Ammon's horn (tissue), 1 donor: ENCODE measurements at regions not wholly inside any gene's neighbourhood (a gene's known extent, or its start where the extent isn't known, plus 50 kb on each side); places are given as distances from the start of the nearest gene placed in this dataset.
"Not testable (repeated sequence)": the region's sequence is repeated elsewhere in the genome, so short reads cannot be mapped to it uniquely, and the experiment has no call there.

Source experiments
- DNase-seq: peaks from one replicate; pipeline ENCODE4 v3.0.0-alpha.2; 2016; ENCODE audit warnings: low spot score

DNA sequence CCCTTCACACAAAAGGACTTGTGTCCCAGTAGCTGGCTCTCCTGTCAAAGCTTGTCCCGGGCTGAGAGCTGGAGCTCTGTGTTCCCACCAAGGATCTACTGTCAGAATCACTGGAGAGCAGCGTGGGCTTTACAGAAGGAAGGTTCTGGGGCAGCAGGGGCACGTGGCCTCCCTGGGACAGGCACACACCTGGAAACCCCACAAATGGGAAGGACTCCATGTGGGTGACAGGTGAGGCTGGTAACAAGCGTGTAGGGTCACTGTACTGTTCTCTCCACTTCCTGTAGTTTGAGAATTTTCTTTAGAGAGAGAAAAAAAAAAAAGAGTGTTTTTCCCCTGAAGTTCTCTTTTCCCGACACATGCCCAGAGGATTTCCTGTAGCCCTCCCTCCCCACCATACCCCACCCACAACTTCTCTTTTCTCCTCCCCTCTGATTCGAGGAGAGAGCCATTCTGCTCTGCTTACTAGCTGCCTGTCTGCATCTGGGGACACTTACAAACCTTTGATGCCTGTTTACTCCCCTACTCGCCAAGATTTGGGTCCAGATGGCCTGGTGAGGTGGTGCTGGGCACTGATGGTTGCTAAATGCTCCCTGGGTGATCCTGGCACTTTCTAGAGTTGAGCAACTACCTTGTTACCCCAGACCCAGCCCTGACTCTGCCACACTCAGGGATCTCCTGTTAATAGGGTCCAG is 84.1 kb upstream of the SIRPA start:
- peak; percentile 74 for DNase-seq

DNA sequence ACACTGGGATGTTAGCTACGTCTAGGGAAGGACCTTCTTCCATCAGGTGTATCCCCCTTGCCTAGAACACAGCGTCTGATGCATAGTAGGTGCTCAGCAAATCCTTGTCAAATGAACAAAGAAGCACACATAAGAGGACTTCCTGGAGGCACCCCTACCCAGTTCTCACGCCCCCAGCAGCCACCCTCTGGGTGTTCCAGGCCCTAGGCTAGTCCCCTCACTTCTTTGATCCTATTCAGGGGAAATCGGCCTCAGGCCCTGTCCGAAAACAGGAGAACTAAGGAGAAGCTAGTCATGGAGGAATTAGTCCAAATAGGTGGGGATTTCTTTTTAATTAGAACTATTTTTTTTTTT is 84.7 kb upstream of the SIRPA start:
- no peak for DNase-seq

DNA sequence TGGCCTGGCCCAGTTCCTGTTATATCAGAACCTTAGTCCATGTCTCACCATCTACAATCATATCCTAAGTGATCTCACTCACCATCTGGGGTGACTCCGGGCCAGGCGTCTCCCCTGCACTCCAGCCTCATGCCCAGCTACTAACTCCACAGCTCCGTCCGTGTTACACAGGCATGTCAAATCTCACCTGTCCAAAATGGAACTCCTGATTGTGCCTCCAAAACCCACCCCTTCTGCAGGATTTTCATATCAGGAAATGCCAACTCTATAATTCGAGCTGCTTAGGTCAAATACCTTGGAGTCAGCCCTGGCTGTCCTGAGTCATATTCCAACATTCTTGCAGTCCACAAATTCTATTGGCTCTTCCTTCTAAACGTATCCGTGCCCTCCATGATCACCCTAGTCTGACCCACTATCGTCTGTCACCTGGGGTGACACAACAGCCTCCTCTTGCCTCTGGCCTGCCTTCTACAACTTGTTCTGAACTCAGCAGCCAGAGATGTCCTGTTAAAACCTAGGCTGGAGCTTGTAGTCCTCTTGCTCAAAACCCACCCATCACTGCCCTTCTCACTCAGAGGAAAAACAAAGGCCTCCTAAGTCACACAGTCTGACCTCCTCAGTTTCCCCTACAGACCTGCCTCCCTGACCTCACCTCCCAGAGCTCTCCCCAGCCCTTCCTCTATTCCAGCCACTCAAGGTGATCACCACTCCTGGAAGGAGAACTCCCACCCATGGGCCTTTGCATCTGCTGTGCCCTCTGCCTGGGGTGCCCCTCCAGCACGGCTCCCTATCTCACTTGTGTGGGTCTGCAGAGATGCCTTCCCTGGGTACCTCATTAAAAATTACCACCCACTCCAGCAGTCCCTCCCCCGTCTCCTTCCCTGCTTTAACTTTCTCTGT is 85.3 kb upstream of the SIRPA start:
- no peak for DNase-seq

DNA sequence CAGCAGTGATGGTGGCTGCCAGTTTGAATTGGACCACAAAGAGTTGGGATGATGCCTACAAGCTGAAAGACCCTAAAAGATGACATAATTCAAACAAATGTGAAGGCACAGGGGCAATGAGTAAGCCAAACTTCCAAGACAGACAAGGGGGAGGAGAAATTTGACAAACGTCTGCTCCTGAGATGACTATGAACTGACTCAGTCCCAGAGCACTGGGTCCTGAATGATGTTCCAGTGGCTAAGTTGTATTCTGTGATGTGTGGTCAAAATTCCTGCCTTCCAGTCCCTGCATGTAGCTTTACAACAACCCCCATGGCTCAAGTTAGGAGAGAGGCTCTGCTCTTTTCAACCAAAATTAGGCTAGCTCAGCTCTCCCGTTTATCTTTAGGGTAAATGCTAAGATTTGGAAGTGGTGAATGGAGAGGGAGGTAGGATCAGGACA is 86.1 kb upstream of the SIRPA start:
- no peak for DNase-seq

DNA sequence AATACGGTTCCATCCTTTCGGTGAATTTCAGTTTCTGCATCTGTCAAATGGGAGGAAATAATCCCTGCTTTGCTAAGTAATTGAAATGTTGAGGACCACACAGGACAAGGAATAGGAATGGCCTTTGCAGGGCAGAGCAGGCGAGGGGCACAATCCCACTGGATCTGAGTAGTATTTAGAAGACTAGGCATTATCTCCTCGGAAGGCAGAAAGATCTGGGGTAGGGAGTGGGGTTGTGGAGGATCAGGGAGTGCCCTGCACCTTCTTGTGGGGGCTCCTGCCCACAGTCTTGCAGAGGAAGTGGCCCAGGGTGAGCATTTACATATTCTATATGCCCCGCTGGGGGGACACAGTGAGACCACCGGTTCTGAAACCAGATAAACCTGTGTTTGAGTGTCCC is 87.1 kb upstream of the SIRPA start:
- DNase-seq = no peak

DNA sequence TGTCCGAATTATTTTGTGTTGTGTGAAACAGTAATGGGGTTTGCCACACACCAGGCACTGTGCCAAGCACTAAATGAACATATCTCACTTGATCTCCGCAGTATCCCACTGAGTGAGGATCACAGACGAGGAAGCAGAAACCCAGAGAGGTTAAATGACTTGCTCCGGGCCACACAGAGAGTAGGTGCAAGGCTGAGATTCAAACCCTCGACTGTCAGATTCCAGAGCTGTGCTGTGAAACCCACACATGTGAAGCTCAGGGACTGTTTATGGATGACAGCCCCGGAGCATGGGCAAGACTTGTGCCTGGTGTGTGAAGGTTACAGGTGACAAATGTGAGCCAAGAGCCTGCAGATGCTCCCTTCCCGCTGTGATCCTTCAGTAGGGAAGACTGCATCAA is 87.8 kb upstream of the SIRPA start:
- no peak for DNase-seq

DNA sequence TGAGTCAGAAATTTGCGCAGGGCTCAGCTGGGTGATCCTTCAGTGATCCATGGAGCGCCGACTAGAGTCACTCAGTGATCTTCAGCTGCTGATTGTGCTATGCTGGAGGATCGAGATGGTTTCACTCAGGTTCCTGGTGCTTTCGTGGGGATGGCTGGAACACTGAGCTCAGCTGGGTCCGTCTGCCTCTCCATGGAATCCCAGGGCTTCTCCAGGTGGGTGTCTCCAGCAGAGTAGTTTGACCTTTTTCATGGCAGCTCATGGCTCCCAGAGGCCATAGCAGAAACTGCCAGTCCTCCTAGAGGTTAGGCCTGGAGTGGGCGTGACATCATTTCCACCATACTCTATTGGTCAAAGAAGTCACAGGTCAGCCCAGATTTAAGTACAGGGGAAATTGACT is 88.8 kb upstream of the SIRPA start:
- DNase-seq = no peak

DNA sequence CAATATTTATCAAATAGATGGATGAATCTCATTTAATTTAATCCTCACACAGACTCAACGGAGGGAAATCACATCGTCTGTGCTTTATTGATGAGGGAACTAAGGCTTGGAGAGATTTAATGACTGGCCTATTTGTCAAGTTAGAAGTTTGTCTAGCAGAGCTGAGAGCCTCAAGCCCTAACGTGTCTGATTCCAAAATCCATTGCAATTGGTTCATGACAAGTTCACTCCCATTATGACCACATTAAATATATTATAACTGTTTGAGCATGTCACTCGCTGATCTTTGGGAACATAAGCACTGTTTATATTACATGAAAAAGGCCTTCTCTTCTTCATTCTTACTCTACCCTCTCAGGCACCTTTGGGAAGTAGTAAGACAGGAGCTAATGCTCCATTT is 89.4 kb upstream of the SIRPA start:
- DNase-seq = no peak

DNA sequence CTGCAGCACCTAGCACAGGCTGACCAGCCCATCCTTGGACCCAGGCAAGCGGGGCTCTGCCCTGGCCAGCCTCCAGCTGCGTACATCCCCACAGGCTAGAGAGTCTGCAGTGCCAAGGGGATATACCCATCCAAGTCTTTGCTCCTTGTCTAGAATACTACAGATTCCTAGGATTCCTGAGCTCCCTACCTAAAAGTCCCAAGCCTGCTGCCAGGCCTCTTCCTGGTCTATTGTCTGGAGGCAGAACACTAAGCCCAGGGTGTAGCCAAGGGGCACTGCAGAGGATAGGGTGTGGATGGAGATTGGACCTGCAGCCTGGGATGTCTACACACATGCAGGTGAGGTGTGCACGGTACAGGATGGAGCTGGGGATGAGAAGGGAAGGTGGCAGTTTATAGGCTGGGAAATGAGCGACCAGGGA is 90.0 kb upstream of the SIRPA start:
- DNase-seq = no peak

DNA sequence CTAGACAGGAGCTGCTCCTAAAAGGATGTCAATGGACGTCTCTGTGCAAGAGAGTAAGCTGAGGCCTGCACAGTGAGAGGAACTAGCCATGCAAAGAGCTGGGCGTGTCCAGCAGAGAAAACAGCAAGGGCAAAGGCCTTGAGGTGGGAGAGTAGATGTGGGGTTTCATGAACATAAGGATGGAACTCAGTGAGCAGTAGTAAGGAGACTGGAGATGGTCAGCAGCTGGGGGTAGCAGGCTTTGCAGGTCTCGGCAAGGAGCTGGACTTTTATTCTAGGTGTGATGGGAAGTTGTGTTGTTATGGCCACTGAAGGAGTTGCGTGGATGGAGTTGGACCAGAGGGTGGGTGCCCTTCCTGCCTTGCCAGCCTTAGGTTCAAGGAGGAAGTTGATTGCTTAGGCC is 90.7 kb upstream of the SIRPA start:
- DNase-seq = no peak

DNA sequence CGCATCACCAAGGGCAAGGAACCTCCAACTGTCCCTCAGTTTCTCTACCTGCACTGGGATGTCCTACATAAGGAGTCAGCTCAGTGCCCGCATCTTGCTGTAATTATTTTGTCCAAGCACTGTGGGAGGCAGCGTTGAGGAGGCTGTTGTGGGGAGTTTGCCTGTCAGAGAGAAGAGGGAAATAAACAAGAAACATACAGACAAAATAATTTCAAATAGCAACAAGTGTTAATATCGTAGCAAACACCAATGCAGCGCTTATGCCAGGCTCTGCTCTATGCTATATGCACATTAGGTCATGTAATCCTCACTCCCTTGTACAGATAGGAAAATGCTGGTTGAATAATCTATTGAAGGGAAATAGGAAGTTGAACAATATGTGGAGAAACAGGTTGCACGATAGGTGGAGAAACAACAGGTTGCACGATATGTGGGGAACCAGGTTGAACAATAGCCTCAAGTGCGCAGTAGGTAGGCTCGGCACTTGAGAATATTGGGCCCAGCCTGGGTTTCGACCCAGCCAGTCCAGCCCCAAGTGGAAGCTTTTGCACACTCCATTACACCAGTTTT is 91.2 kb upstream of the SIRPA start:
- no peak for DNase-seq

DNA sequence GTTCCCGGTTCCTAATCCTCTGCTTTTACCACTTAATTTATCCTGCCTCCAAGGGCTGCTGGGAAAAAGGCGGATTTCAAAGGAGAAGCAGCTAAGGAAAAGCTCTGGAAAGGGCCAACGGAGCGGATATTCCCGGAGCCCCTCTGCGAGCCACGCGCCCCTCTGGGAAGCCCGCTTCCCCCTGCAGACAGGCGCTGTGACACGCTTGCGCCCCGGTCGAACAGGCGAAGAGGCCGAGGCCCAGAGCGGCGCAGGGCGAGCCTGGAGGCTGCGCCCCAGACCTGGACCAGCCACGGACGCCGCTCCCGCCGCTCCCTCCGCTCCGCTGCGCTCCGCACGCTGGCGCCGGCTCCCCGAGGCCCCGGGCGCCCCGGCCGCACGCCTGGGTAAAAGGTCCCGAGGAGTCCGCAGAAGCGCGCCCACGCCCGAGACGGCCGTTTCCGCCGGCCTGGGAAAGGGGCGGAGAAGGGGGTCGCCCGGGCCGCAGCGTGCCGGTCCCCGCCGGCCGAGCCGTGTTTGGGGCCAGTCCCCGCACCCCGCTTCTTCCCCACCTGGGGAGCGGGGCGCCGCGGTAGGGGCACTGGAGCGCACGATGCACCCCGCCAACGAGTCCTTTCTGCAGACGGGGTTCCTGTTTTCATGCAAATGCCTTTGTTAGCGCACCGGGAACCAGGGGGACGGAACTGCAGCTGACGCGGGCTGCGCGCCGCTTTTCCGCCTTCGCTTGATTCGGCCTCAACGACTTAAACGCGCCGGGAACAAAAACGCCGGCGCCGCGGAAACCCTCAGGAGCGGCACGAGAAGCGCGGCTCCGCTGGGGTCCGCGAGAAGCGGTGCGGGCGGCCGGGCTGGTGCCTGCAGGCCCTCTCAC is 91.9 kb upstream of the SIRPA start:
- peak; percentile 83 for DNase-seq

DNA sequence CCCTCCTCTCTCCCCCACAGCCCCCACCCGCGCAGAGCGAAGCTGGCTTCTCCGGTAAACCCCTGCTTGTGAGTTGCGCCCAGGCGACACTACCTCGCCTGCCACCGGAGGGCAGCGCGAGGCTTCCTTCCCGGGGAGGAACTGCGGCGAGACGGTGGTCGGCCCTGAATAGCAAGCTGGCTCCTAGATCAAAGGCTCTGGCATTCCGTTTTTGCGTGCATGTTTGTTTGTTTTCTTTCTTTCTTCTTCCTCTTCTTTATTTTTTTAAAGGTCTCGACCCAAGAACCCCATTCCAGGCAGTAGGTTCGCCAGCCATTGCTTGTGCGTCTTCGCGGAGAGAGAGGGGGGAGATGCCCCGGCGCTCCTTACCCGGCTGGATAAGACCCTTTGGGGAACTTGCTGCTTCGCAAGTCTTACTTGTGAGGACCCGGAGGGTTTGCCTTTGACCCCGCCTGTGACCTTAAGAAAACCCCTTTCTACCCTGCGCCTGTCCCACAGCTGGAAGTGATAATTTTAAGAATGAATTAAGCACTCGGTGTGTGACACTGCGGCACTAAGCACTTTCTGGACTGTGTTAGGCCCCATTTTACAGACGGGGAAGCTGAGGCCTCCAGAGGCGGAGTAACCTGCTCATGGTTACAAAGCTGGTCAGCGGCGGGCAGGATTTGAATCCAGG is 92.7 kb upstream of the SIRPA start:
- peak; percentile 95 for DNase-seq

DNA sequence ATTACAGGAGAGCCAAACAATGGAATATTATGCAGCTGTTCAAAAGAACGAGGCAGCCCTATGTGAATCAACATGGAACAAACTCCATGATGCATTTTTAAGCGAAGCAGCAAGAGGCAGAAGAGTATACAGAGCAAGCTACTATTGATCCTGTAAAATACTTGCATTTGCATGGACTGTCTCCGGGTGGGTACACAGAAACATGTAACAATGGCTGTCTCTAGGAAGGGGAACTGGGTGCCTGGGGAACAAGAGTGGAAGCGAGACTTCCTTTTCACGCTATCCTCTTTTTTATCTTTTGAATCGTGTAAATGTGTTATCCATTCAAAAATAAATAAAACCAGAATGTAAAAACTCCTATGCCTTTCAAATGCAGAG is 93.3 kb upstream of the SIRPA start:
- no peak for DNase-seq

DNA sequence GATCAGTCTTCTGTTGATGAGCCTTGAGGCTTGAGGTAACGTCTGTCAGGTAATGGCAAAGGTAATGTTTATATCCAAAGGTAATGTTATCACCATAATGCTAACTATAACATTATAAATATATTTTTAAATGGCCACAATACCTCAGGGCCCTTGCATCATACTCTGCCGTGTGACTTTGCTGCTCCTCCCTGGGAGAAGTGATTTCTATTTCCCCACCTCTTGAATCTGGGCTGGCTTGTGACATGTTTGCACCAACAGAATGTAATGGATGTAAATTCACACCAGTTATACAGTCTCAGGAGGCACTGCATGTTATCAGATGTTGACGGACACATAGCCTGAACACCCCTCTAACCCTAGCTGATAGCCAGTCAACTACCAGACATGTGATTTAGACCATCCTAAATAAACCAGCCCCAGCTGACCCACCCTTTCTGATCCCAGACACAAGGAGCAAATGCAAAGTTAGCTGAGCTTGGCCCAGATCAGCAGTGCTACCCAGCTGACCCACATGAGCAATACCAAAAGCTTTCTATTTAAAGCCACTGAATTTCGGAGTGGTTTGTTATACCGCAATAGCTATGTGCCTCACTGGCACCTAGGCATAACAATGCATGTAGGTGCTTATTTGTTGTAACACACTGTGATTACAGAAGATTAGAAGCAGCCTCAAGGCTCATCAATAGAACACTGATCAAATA is 93.8 kb upstream of the SIRPA start:
- DNase-seq = no peak

DNA sequence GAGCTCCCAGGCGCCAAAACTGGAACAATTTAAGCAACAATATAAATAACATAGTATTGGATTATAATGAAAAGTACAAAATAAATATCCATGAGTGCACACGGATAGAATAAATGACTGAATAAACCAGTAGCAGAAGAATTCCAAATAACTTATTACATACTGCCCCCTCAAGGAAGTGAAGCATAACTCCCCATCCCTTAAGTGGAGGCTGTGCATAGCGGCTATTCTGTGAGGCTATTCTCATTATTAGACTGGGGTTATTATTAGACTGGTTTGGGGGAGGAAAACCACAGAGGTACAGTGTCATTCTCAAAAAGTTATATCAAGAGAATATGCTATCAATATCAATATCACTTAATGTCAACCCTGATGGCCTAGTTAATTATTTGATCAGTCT is 94.4 kb upstream of the SIRPA start:
- DNase-seq = peak; percentile 57

DNA sequence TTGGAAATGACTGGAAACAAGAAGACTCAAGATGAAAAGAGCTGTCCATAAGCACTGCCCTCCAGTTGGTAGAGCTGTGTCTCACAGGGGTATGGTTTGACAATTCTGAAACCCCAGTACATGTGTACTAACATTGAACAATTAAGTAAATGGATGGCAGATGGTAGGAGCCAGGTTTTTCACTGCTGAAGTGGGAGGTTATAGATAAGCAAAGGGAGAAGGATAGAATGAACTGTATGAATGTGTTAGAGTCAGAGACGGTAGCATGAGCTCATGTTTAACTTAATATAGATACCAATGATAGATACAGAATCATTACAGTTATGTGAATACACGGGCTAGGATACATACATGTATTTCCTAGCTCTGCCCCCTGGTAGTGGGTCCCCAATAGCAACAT is 95.0 kb upstream of the SIRPA start:
- DNase-seq = peak; percentile 53

DNA sequence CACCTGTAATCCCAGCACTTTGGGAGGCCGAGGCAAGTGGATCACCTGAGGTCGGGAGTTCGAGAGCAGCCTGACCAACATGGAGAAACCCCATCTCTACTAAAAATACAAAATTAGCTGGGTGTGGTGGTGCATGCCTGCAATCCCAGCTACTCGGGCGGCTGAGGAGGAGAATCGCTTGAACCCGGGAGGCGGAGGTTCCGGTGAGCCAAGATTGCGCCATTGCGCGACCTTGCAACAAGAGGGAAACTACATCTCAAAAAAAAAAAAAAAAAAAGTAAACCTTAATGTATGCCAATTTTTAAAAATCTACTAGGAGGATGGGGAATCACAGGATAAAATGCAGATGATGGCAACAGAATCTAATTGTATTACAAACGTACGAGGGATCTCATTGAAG is 95.5 kb upstream of the SIRPA start:
- DNase-seq = not testable (repeated sequence)

DNA sequence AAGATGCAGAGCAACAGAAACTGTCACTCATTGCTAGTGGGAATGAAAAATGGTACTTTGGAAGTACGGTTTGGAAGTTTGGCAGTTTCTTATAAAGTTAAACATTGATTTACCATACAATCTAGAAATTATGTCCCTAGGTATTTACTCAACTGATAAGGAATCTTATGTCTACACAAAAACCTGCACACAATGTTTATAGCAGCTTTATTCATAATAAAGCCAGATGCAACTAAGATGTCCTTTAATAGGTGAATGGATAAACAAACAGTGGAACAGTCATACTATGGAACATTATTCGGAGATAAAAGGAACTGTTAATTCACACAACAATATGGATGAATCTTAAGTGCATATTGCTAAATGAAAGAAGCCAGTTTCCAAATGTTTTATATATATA is 96.2 kb upstream of the SIRPA start:
- DNase-seq = no peak

DNA sequence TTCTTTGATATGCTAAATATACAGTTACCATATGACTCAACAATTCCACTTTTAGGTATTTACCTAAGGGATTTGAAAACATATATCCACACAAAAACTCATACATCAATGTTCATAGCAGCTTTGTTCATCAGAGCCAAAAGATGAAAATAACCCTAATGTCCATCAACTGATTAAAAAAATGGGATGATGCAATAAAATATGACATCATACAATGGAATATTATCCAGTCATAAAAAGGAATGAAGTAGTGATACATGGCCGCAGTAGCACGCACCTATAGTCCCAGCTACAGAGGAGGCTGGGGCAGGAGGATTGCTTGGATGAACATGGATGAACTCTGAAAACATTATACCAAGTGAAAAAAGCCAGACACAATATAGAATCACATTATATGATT is 101.4 kb upstream of the SIRPA start:
- DNase-seq = no peak

DNA sequence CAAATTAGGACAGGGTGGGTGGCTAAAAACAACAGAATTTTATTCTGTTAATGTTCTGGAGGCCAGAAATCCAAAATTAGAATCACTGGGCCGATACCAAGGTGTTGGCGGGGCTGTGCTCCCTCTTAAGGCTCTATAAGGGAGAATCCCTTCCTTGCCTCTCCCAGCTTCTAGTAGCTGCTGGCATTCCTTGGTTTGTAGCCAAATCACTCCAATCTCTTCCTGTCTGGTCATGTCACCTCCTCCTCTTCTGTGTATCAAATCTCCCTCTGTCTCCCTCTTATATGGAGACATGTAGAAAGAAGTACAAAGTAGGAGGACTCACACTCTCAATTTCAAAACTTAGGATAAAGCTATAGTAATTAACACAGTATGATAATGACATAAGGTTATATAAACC is 102.9 kb upstream of the SIRPA start:
- no peak for DNase-seq
